Stimulated activated naive CD8-positive, alpha-beta T cell treated with anti-CD3 and anti-CD28 coated beads, Interleukin-15, amount 100 ng/mL, for 72 hours (primary cell): ENCODE measurements at regions not wholly inside any gene's neighbourhood (a gene's known extent, or its start where the extent isn't known, plus 50 kb on each side); places are given as distances from the start of the nearest gene placed in this dataset.

ENCODE experiments used
- ATAC-seq: fragments of 150-1000 bp; cut with Tn5 transposase; 2 replicates; pipeline ENCODE4 v1.10.0; 2021; ENCODE audit warnings: mild to moderate bottlenecking, moderate library complexity
- DNase-seq, 2 donors: peaks; one replicate each; pipeline ENCODE4 v3.0.0; 2021 to 2022
- H3K27ac Mint-ChIP-seq, 2 donors: one replicate each; pipeline ENCODE4 v1.8.0; 2022; ENCODE audit warnings: mild to moderate bottlenecking in 2 of 2, mixed read lengths in 2 of 2, moderate library complexity in 2 of 2
- H3K27me3 Mint-ChIP-seq: one replicate; pipeline ENCODE4 v1.8.0; 2022; ENCODE audit warnings: mixed read lengths
- H3K4me1 Mint-ChIP-seq: one replicate; pipeline ENCODE4 v1.8.0; 2022; ENCODE audit warnings: mild to moderate bottlenecking, mixed read lengths
- H3K4me3 Mint-ChIP-seq, 2 donors: one replicate each; pipeline ENCODE4 v1.8.0; 2022; ENCODE audit warnings: mild to moderate bottlenecking in 2 of 2, mixed read lengths in 2 of 2, moderate library complexity in 1 of 2
- H3K9me3 Mint-ChIP-seq, 2 donors: one replicate each; pipeline ENCODE4 v1.8.0; 2022; ENCODE audit warnings: mixed read lengths in 2 of 2

- Mint-ChIP-seq H3K4me1 (no peaks in the 10 kb centered on the region), H3K27ac (no peak overlapping the region), H3K9me3 (no peaks in the 10 kb centered on the region), H3K4me3 (no peak overlapping the region), H3K27me3 (peaks cover 10% of the 10 kb centered on the region)
- DNase-seq: no peak
- no peak for ATAC-seq
Measured at GRCh38 chr4:110675426-110675825, 52.5 kb upstream of the PITX2 start.

GRCh38 chr4:110676241-110676640, 53.4 kb upstream of the PITX2 start:
- H3K4me3 Mint-ChIP-seq: no peak overlapping the region
- no peak overlapping the region for H3K27ac Mint-ChIP-seq
- no peak for DNase-seq
- H3K9me3 Mint-ChIP-seq: no peaks in the 10 kb centered on the region
- ATAC-seq: no peak
- no peaks in the 10 kb centered on the region for H3K4me1 Mint-ChIP-seq
- peaks cover 10% of the 10 kb centered on the region for H3K27me3 Mint-ChIP-seq

- H3K27ac Mint-ChIP-seq: no peak overlapping the region
- H3K27me3 Mint-ChIP-seq: peaks cover 10% of the 10 kb centered on the region
- DNase-seq: no peak
- no peaks in the 10 kb centered on the region for H3K4me1 Mint-ChIP-seq
- H3K4me3 Mint-ChIP-seq: no peak overlapping the region
- H3K9me3 Mint-ChIP-seq: no peaks in the 10 kb centered on the region
- no peak for ATAC-seq
Measured at GRCh38 chr4:110678517-110679227, 55.8 kb upstream of the PITX2 start.

- no peak for DNase-seq
Measured at GRCh38 chr4:110680265-110680664, 57.4 kb upstream of the PITX2 start.

GRCh38 chr4:110681381-110681780, 58.5 kb upstream of the PITX2 start:
- H3K4me1 Mint-ChIP-seq: no peaks in the 10 kb centered on the region
- no peak overlapping the region for H3K4me3 Mint-ChIP-seq
- DNase-seq: no peak

More at GRCh38 chr4:110680265-110680664, 57.4 kb upstream of the PITX2 start:
- Mint-ChIP-seq H3K9me3 (no peaks in the 10 kb centered on the region), H3K27ac (peak overlapping the region in 1 of 2 donors; percentile 31), H3K4me1 (no peaks in the 10 kb centered on the region), H3K27me3 (peaks cover 10% of the 10 kb centered on the region), H3K4me3 (no peak overlapping the region)
- ATAC-seq: no peak

GRCh38 chr4:110682311-110682710, 59.4 kb upstream of the PITX2 start:
- Mint-ChIP-seq H3K4me3 (no peak overlapping the region), H3K9me3 (no peaks in the 10 kb centered on the region), H3K27me3 (peaks cover 10% of the 10 kb centered on the region), H3K4me1 (no peaks in the 10 kb centered on the region), H3K27ac (no peak overlapping the region)
- DNase-seq: no peak
- no peak for ATAC-seq

More at GRCh38 chr4:110681381-110681780, 58.5 kb upstream of the PITX2 start:
- H3K27me3 Mint-ChIP-seq: peaks cover 10% of the 10 kb centered on the region
- H3K27ac Mint-ChIP-seq: no peak overlapping the region
- no peak for ATAC-seq
- no peaks in the 10 kb centered on the region for H3K9me3 Mint-ChIP-seq

GRCh38 chr4:110683601-110684000, 60.7 kb upstream of the PITX2 start:
- Mint-ChIP-seq H3K4me3 (no peak overlapping the region), H3K9me3 (no peaks in the 10 kb centered on the region), H3K27me3 (peaks cover 10% of the 10 kb centered on the region), H3K27ac (no peak overlapping the region), H3K4me1 (no peaks in the 10 kb centered on the region)
- DNase-seq (no peak), ATAC-seq (no peak)

GRCh38 chr4:110702326-110702725, 79.4 kb upstream of the PITX2 start:
- H3K4me1 Mint-ChIP-seq: no peaks in the 10 kb centered on the region
- DNase-seq (no peak), ATAC-seq (no peak)
- H3K4me3 Mint-ChIP-seq: no peak overlapping the region
- no peaks in the 10 kb centered on the region for H3K27me3 Mint-ChIP-seq
- no peak overlapping the region for H3K27ac Mint-ChIP-seq
- H3K9me3 Mint-ChIP-seq: no peaks in the 10 kb centered on the region

GRCh38 chr4:110704748-110705439, 82.0 kb upstream of the PITX2 start:
- H3K4me3 Mint-ChIP-seq: no peak overlapping the region
- no peak overlapping the region for H3K27ac Mint-ChIP-seq

GRCh38 chr4:110705440-110705782, 82.5 kb upstream of the PITX2 start:
- no peak for ATAC-seq
- DNase-seq: no peak
- no peak overlapping the region for H3K4me3 Mint-ChIP-seq
- H3K9me3 Mint-ChIP-seq: no peaks in the 10 kb centered on the region
- no peak overlapping the region for H3K27ac Mint-ChIP-seq
- no peaks in the 10 kb centered on the region for H3K27me3 Mint-ChIP-seq
- no peaks in the 10 kb centered on the region for H3K4me1 Mint-ChIP-seq

More at GRCh38 chr4:110704748-110705439, 82.0 kb upstream of the PITX2 start:
- no peaks in the 10 kb centered on the region for H3K4me1 Mint-ChIP-seq
- DNase-seq (no peak), ATAC-seq (no peak)
- no peaks in the 10 kb centered on the region for H3K9me3 Mint-ChIP-seq
- no peaks in the 10 kb centered on the region for H3K27me3 Mint-ChIP-seq

- Mint-ChIP-seq H3K4me1 (no peaks in the 10 kb centered on the region), H3K9me3 (no peaks in the 10 kb centered on the region), H3K27ac (no peak overlapping the region), H3K4me3 (no peak overlapping the region), H3K27me3 (no peaks in the 10 kb centered on the region)
- DNase-seq (no peak), ATAC-seq (no peak)
Measured at GRCh38 chr4:110710070-110710469, 87.2 kb upstream of the PITX2 start.

- no peak overlapping the region for H3K27ac Mint-ChIP-seq
- no peaks in the 10 kb centered on the region for H3K4me1 Mint-ChIP-seq
- H3K9me3 Mint-ChIP-seq: no peaks in the 10 kb centered on the region
- ATAC-seq: no peak
- no peaks in the 10 kb centered on the region for H3K27me3 Mint-ChIP-seq
- no peak for DNase-seq
- no peak overlapping the region for H3K4me3 Mint-ChIP-seq
Measured at GRCh38 chr4:110712486-110712885, 89.6 kb upstream of the PITX2 start.

GRCh38 chr4:110730318-110730717, 107.4 kb upstream of the PITX2 start:
- Mint-ChIP-seq H3K27me3 (no peaks in the 10 kb centered on the region), H3K27ac (no peak overlapping the region), H3K4me3 (no peak overlapping the region), H3K9me3 (peaks cover 5 to 7% of the 10 kb centered on the region in 2 donors), H3K4me1 (no peaks in the 10 kb centered on the region)
- no peak for DNase-seq
- no peak for ATAC-seq

GRCh38 chr4:110733901-110734300, 111.0 kb upstream of the PITX2 start:
- ATAC-seq: no peak
- no peak overlapping the region for H3K27ac Mint-ChIP-seq
- DNase-seq: no peak
- H3K27me3 Mint-ChIP-seq: no peaks in the 10 kb centered on the region
- H3K4me1 Mint-ChIP-seq: no peaks in the 10 kb centered on the region
- peaks cover 5 to 7% of the 10 kb centered on the region in 2 donors for H3K9me3 Mint-ChIP-seq
- no peak overlapping the region for H3K4me3 Mint-ChIP-seq

- H3K4me1 Mint-ChIP-seq: no peaks in the 10 kb centered on the region
- peaks cover 5 to 7% of the 10 kb centered on the region in 2 donors for H3K9me3 Mint-ChIP-seq
- ATAC-seq (no peak), DNase-seq (no peak)
- no peaks in the 10 kb centered on the region for H3K27me3 Mint-ChIP-seq
- H3K27ac Mint-ChIP-seq: no peak overlapping the region
- no peak overlapping the region for H3K4me3 Mint-ChIP-seq
Measured at GRCh38 chr4:110735686-110736085, 112.8 kb upstream of the PITX2 start.

- no peak overlapping the region for H3K4me3 Mint-ChIP-seq
Measured at GRCh38 chr4:110737931-110738330, 115.1 kb upstream of the PITX2 start.

More at GRCh38 chr4:110737931-110738330, 115.1 kb upstream of the PITX2 start:
- H3K27ac Mint-ChIP-seq: no peak overlapping the region
- no peaks in the 10 kb centered on the region for H3K27me3 Mint-ChIP-seq
- ATAC-seq: no peak
- peaks cover 2 to 7% of the 10 kb centered on the region in 2 donors for H3K9me3 Mint-ChIP-seq
- H3K4me1 Mint-ChIP-seq: no peaks in the 10 kb centered on the region
- no peak for DNase-seq
